HEK293T (cell line): ENCODE measurements at regions not wholly inside any gene's neighbourhood (a gene's known extent, or its start where the extent isn't known, plus 50 kb on each side); places are given as distances from the start of the nearest gene placed in this dataset.

ENCODE experiments used
- ARNT ChIP-seq: fragments of 450-650 bp; IDR thresholded peaks from 2 replicates; pipeline ENCODE4 v1.6.1; 2017; ENCODE audit warnings: mild to moderate bottlenecking
- SP1 ChIP-seq: fragments of 450-650 bp; IDR thresholded peaks from 2 replicates; pipeline ENCODE4 v1.6.1; 2017
- SUZ12 ChIP-seq: fragments of 450-650 bp; IDR thresholded peaks from 2 replicates; pipeline ENCODE4 v1.6.1; 2016; ENCODE audit warnings: mild to moderate bottlenecking

DNA sequence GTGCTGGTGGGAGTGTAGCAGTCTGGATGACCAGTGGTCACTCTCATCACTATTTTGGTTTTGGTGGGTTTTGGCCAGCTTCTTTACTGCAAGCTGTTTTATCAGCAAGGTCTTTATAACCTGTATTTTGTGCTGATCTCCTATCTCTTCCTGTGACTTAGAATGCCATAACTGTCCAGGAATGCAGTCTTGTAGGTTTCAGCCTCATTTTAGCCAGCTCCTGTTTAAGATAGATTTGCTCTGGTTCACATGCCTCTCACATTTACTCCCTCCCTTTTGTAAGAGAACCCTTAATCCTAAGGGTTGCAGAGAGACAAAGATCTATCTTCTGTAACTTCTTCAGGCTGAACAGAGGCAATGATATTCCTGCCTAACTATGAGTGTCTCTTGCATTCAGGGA is 51.2 kb upstream of the INHBA start:
- no peak for TF ChIP-seq SUZ12
- no peak for TF ChIP-seq SP1
- no peak for TF ChIP-seq ARNT
